HG03196 (cell line): ENCODE measurements at regions not wholly inside any gene's neighbourhood (a gene's known extent, or its start where the extent isn't known, plus 50 kb on each side); places are given as distances from the start of the nearest gene placed in this dataset.
"Not testable (repeated sequence)": the region's sequence is repeated elsewhere in the genome, so short reads cannot be mapped to it uniquely, and the experiment has no call there.

ENCODE experiments used
- ATAC-seq: cut with Tn5 transposase; IDR thresholded peaks from one replicate; pipeline ENCODE4 v1.9.1; 2021; ENCODE audit not compliant: unreplicated experiment

GRCh38 chr10:29798921-29799690 lies 164.3 kb upstream of the SVIL start:
- no peak for ATAC-seq

DNA sequence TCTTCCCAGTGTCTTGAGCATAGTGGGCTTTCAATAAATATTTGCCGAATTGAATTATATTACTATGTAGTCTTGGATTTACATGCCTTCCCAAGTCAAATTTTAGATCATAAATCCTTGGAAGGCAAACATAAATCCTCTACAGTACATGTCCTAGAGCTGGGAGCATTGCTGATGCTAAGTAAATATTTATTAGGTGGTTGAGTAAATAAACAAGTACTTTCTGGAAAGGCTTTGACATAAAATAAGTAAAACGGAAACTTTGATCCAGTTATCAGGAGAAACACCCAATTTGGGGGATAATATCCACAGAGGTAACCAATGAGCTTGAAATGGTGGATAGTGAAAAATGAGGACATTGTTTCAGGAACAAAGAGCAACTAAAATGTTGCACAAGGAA lies 162.8 kb upstream of the SVIL start:
- no peak for ATAC-seq

- no peak for ATAC-seq
Measured at GRCh38 chr10:29795850-29796249, 161.1 kb upstream of the SVIL start.

DNA sequence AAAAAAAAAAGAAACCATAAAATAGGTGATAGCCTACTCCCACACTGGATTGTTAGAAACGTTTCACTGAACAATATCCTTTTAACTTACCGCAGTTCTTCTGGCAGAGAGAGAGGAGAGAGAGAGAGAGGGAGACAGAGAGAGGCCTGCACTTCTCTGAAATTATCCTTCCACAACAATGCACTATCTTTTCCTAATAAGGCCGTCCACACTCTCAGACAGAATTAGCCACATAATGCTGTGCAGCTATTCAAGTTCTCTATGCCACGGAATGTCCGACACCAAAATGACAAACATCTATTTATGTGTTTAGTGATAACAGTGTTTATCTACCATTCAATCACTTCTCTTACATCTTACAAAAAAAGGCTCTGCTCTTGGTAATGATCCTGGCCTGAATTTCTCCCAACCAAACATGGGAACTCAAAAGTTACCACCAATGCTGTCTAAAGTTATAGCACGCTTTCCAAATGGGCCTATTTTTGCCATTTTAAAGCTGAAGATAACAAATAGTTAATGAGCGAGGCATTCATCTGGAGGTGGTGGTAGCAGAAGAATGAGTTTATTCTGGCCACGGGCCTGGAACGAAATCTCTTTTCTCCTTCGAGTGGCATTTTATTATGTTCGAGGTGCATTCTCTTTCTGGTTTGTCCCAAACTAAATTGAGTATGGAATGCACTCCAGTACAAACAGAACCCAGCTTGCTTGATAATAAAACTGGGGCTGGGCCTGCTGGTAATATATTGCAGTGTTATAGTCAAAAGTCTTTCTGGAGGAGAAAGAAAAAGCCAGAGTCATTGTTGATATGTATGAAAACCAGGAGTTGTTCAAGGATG lies 160.2 kb upstream of the SVIL start:
- no peak for ATAC-seq

- no peak for ATAC-seq
Measured at GRCh38 chr10:29791773-29792172, 157.0 kb upstream of the SVIL start.

- ATAC-seq = no peak
Measured at GRCh38 chr10:29790207-29790606, 155.4 kb upstream of the SVIL start.

DNA sequence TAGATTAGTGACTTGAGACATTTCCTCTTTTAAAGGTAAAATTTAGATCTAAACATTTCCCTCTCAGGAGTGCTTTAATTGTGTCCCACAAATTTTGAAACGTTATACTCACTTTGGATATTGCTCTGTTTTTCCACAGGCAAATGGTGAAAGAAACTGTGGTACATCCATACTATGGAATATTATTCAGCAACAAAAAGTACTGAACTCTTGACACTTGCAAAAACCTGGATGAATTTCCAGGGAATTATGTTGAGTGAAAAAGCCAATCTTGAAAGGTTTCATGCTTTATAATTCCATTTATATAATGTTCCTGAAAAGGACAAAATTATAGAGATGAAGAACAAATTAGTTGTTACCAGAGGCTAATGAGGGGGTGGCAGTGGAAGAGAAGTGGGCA lies 153.3 kb upstream of the SVIL start:
- ATAC-seq = no peak

- ATAC-seq = no peak
Measured at GRCh38 chr10:29785701-29786100, 150.9 kb upstream of the SVIL start.

DNA sequence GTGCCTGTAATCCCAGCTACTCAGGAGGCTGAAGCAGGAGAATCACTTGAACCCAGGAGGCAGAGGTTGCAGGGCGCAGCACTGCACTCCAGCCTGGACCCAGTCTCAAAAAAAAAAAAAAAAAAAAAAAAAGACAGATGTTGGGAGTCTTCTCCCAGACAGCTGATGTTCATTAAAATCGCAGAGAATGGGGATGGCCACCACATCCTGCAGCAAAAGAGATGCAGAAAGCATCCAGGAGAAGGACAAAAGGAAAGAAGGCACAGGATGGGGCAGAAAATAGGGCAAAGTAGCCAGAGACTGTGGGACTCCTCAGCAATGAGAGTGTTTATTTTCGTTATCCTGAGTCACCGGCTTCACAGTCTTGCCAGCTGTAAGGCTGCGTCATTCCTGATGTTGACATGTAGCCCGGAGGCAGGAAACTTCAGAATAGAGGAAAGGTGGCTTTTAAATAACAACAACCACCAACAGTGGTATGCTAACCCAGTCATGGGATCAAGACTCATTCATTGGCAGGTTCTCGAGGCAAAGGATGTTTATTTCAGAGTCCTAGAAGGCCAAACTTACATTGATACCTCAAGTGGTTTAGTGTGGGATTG lies 149.5 kb upstream of the SVIL start:
- ATAC-seq = no peak

- ATAC-seq = no peak
Measured at GRCh38 chr10:29783201-29783947, 148.6 kb upstream of the SVIL start.

GRCh38 chr10:29780639-29781038 lies 145.9 kb upstream of the SVIL start:
- no peak for ATAC-seq

- ATAC-seq = no peak
Measured at GRCh38 chr10:29780096-29780495, 145.3 kb upstream of the SVIL start.

GRCh38 chr10:29776246-29776645 lies 141.5 kb upstream of the SVIL start:
- ATAC-seq = no peak

- no peak for ATAC-seq
Measured at GRCh38 chr10:29774475-29774874, 139.7 kb upstream of the SVIL start.

GRCh38 chr10:29773675-29774091 lies 138.9 kb upstream of the SVIL start:
- ATAC-seq = no peak

- no peak for ATAC-seq
Measured at GRCh38 chr10:29772403-29772802, 137.6 kb upstream of the SVIL start.

- ATAC-seq = no peak
Measured at GRCh38 chr10:29771376-29771775, 136.6 kb upstream of the SVIL start.

DNA sequence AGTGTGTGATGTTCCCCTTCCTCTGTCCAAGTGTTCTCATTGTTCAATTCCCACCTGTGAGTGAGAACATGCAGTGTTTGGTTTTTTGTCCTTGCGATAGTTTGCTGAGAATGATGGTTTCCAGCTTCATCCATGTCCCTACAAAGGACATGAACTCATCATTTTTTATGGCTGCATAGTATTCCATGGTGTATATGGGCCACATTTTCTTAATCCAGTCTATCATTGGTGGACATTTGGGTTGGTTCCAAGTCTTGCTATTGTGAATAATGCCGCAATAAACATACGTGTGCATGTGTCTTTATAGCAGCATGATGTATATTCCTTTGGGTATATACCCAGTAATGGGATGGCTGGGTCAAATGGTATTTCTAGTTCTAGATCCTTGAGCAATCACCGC lies 134.5 kb upstream of the SVIL start:
- not testable (repeated sequence) for ATAC-seq

DNA sequence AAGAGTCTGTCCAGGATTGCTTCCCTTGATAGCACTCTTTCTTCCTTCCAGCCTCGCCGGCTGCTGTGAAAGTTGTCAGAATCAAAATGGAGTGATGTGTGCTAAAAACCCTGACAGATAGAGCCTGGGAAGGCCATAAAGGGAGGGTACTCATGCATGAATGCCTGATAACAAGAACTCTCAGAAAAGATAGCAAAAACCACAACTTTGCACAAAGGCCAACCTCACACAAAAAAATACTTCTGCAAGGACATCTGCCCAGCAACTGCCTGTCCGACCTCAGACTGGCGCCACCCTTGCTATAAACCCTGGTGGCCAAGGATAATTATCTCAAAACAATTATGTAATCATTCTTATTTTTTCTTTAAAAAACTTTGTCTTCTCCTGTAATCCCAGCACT lies 133.2 kb upstream of the SVIL start:
- ATAC-seq = no peak

- no peak for ATAC-seq
Measured at GRCh38 chr10:29766753-29767152, 132.0 kb upstream of the SVIL start.

DNA sequence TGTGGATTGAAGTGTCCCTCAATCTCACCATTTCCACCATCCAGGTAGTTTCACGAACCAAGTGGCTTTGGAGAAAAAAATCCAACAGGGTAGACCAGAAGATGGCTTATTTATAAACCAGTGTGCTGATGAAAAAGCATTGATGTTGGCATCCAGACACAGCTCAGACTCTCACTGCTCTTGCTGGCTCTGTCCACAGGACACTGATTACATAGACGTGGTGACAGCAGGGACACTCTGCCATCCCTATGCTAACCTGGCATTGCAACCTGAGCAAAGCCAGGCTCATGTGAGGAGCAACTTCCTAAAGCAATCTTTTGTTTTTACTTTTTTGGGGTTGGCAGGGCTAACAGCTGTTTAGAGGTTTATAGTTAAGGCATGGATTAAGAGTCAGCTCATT lies 130.6 kb upstream of the SVIL start:
- ATAC-seq = no peak
